ENCODE measurements at regions not wholly inside any gene's neighbourhood (a gene's known extent, or its start where the extent isn't known, plus 50 kb on each side); places are given as distances from the start of the nearest gene placed in this dataset.
"Not testable (repeated sequence)": the region's sequence is repeated elsewhere in the genome, so short reads cannot be mapped to it uniquely, and the experiment has no call there.

- Histone ChIP-seq H3K4me1 (ENCODE audit: control insufficient read depth in 1 of 2, low read depth in 2 of 2) (no peaks in the 10 kb centered on the region), H3K27ac (no peak overlapping the region), H3K27me3 (replicated peaks; ENCODE audit: insufficient read depth) (no peaks in the 10 kb centered on the region), H3K9me3 (no peaks in the 10 kb centered on the region), H3K36me3 (no peaks in the 10 kb centered on the region), H3K4me3 (no peak overlapping the region)
- TF ChIP-seq CTCF (IDR thresholded peaks at IDR 0.05), result no peak
- ATAC-seq (ENCODE audit: insufficient number of reproducible peaks, low FRiP score, low read depth) (no peak), DNase-seq (ENCODE audit: low spot score) (no peak)
These were observed 852.3 kb upstream of the CRIM1 start for GRCh38 chr2:35503311-35503710.

- H3K27ac ChIP-seq, result no peak overlapping the region
- H3K36me3 ChIP-seq, result no peaks in the 10 kb centered on the region
- no peak for DNase-seq (ENCODE audit: low spot score)
- H3K4me1 ChIP-seq (ENCODE audit: control insufficient read depth in 1 of 2, low read depth in 2 of 2), result no peaks in the 10 kb centered on the region
- no peak for ATAC-seq (ENCODE audit: insufficient number of reproducible peaks, low FRiP score, low read depth)
- no peaks in the 10 kb centered on the region for H3K9me3 ChIP-seq
- no peak for TF ChIP-seq CTCF (IDR thresholded peaks at IDR 0.05)
- no peaks in the 10 kb centered on the region for H3K27me3 ChIP-seq (replicated peaks; ENCODE audit: insufficient read depth)
- no peak overlapping the region for H3K4me3 ChIP-seq
These were observed 854.5 kb upstream of the CRIM1 start for GRCh38 chr2:35501076-35501475.

GRCh38 chr2:35496022-35496421, 859.6 kb upstream of the CRIM1 start:
- ATAC-seq (ENCODE audit: insufficient number of reproducible peaks, low FRiP score, low read depth) (no peak), DNase-seq (ENCODE audit: low spot score) (no peak)
- H3K4me1 ChIP-seq (ENCODE audit: control insufficient read depth in 1 of 2, low read depth in 2 of 2), result no peaks in the 10 kb centered on the region
- TF ChIP-seq CTCF (IDR thresholded peaks at IDR 0.05), result no peak
- no peaks in the 10 kb centered on the region for H3K9me3 ChIP-seq
- no peak overlapping the region for H3K27ac ChIP-seq
- no peaks in the 10 kb centered on the region for H3K36me3 ChIP-seq
- no peaks in the 10 kb centered on the region for H3K27me3 ChIP-seq (replicated peaks; ENCODE audit: insufficient read depth)
- H3K4me3 ChIP-seq, result no peak overlapping the region

GRCh38 chr2:35495182-35495581, 860.4 kb upstream of the CRIM1 start:
- Histone ChIP-seq H3K27me3 (replicated peaks; ENCODE audit: insufficient read depth) (no peaks in the 10 kb centered on the region), H3K9me3 (no peaks in the 10 kb centered on the region), H3K4me1 (ENCODE audit: control insufficient read depth in 1 of 2, low read depth in 2 of 2) (no peaks in the 10 kb centered on the region), H3K27ac (no peak overlapping the region), H3K36me3 (no peaks in the 10 kb centered on the region), H3K4me3 (no peak overlapping the region)
- DNase-seq (ENCODE audit: low spot score) (no peak), ATAC-seq (ENCODE audit: insufficient number of reproducible peaks, low FRiP score, low read depth) (no peak)
- TF ChIP-seq CTCF (IDR thresholded peaks at IDR 0.05), result no peak

GRCh38 chr2:35478121-35478520, 877.5 kb upstream of the CRIM1 start:
- H3K27me3 ChIP-seq (replicated peaks; ENCODE audit: insufficient read depth); H3K27ac ChIP-seq; DNase-seq (ENCODE audit: low spot score); ATAC-seq (ENCODE audit: insufficient number of reproducible peaks, low FRiP score, low read depth); H3K9me3 ChIP-seq; H3K4me3 ChIP-seq; H3K4me1 ChIP-seq (ENCODE audit: control insufficient read depth in 1 of 2, low read depth in 2 of 2); H3K36me3 ChIP-seq: not testable (repeated sequence)

- Histone ChIP-seq H3K27me3 (replicated peaks; ENCODE audit: insufficient read depth) (no peaks in the 10 kb centered on the region), H3K4me1 (ENCODE audit: control insufficient read depth in 1 of 2, low read depth in 2 of 2) (no peaks in the 10 kb centered on the region), H3K9me3 (no peaks in the 10 kb centered on the region), H3K27ac (no peak overlapping the region), H3K36me3 (no peaks in the 10 kb centered on the region), H3K4me3 (no peak overlapping the region)
- no peak for ATAC-seq (ENCODE audit: insufficient number of reproducible peaks, low FRiP score, low read depth)
- no peak for TF ChIP-seq CTCF (IDR thresholded peaks at IDR 0.05)
- DNase-seq (ENCODE audit: low spot score), result no peak
These were observed 887.3 kb upstream of the CRIM1 start for GRCh38 chr2:35468245-35468644.
